Prostate gland (tissue), 2 donors: ENCODE measurements at regions not wholly inside any gene's neighbourhood (a gene's known extent, or its start where the extent isn't known, plus 50 kb on each side); places are given as distances from the start of the nearest gene placed in this dataset.

ENCODE experiments used
- CTCF ChIP-seq, 4 experiments: fragments of 200-600 bp in 2 of 4; fragments of 450-650 bp in 2 of 4; sonication (generic) in 2 of 4; IDR thresholded peaks; 1 replicate in 3 of 4; 2 replicates in 1 of 4; pipeline ENCODE4 v1.5.1; 2016 to 2019; ENCODE audit warnings: antibody characterized with exemption in 4 of 4, mild to moderate bottlenecking in 2 of 4, moderate library complexity in 2 of 4
- POLR2A ChIP-seq: fragments of 450-650 bp; IDR thresholded peaks from one replicate; pipeline ENCODE4 v1.6.1; 2016; ENCODE audit warnings: antibody characterized with exemption, mild to moderate bottlenecking
- POLR2AphosphoS5 ChIP-seq: sonication (generic); formaldehyde crosslinking; IDR thresholded peaks from one replicate; pipeline ENCODE4 v1.6.1; 2017; ENCODE audit warnings: antibody characterized with exemption

GRCh38 chr4:59341506-59341905 is 1858.6 kb upstream of the ADGRL3 start:
- TF ChIP-seq CTCF (IDR thresholded peaks at IDR 0.05) (no peak), POLR2A (no peak), POLR2AphosphoS5 (no peak)
